Right cardiac atrium (tissue), 5 donors: ENCODE measurements at regions not wholly inside any gene's neighbourhood (a gene's known extent, or its start where the extent isn't known, plus 50 kb on each side); places are given as distances from the start of the nearest gene placed in this dataset.
"Not testable (repeated sequence)": the region's sequence is repeated elsewhere in the genome, so short reads cannot be mapped to it uniquely, and the experiment has no call there.

Experiments used
- ATAC-seq, 2 donors: fragments of 200-7000 bp; cut with Tn5 transposase; one replicate each; pipeline versions ENCODE4 v1.8.0 to v1.9.1; 2020; ENCODE audit warnings: moderate library complexity in 2 of 2, mild to moderate bottlenecking in 1 of 2
- DNase-seq, 3 donors: peaks; one replicate each; pipeline ENCODE4 v3.0.0-alpha.2; 2020
- H3K27ac ChIP-seq: one replicate; pipeline ENCODE4 v1.5.1; 2013; ENCODE audit warnings: mild to moderate bottlenecking, low read length, control low read depth, moderate library complexity
- H3K27me3 ChIP-seq: one replicate; pipeline ENCODE4 v1.6.1; 2013; ENCODE audit not compliant: control insufficient read depth, insufficient read depth
- H3K4me1 ChIP-seq: one replicate; pipeline ENCODE4 v1.6.1; 2013; ENCODE audit warnings: low read length; ENCODE audit not compliant: control insufficient read depth, insufficient read depth
- H3K4me3 ChIP-seq: one replicate; pipeline ENCODE4 v1.5.1; 2013; ENCODE audit warnings: low read length, control low read depth
- H3K9me3 ChIP-seq: one replicate; pipeline ENCODE4 v1.6.1; 2013; ENCODE audit warnings: low read length; ENCODE audit not compliant: control insufficient read depth
- WGBS: extraction: QIAGEN DNeasy Blood & Tissue Kit; methylation state at CpG from one replicate; pipeline ENCODE4 v1.1.7; 2013; 5-methylcytosine and 5-hydroxymethylcytosine counted together
- intact Hi-C, 4 donors: fragments of 100-400 bp; cut with DNase I; formaldehyde crosslinking; loops; one replicate each; pipeline versions ENCODE4 v1.11.0 to v1.14.0; 2022 to 2023
- donor health status: healthy with polysubstance abuse.
- donor health status: DM: no; HTN: yes; CAD: no.
- donor health status: DM: no; HTN: no; CAD: no.
- donor health status: DM: no; HTN: yes; CAD: no; lungs with severe emphysema.
- donor health status: DM: yes; HTN: yes; CAD: no.

- DNase-seq, result no peak
- H3K27ac ChIP-seq, result no peak overlapping the region
- ATAC-seq, result no peak
- intact Hi-C loops, result no loop called here
- no peaks in the 10 kb centered on the region for H3K4me1 ChIP-seq
- H3K27me3 ChIP-seq, result no peaks in the 10 kb centered on the region
- H3K4me3 ChIP-seq, result no peak overlapping the region
- no peaks in the 10 kb centered on the region for H3K9me3 ChIP-seq
- WGBS, result 51% methylated on average over 5 of the region's 5 CpGs
Observed at GRCh38 chr2:173708806-173709205, 256.4 kb downstream of the SP3 start.

- ATAC-seq (no peak), DNase-seq (no peak)
- Histone ChIP-seq H3K9me3 (no peaks in the 10 kb centered on the region), H3K27ac (no peak overlapping the region), H3K27me3 (no peaks in the 10 kb centered on the region), H3K4me1 (no peaks in the 10 kb centered on the region), H3K4me3 (no peak overlapping the region)
- intact Hi-C loops, result no loop called here
- 82% methylated on average over 1 of the region's 1 CpG for WGBS
Observed at GRCh38 chr2:173711816-173712215, 253.4 kb downstream of the SP3 start.

GRCh38 chr2:173713904-173714555, 251.1 kb downstream of the SP3 start:
- WGBS, result 79% methylated on average over 4 of the region's 4 CpGs

GRCh38 chr2:173715441-173715840, 249.7 kb downstream of the SP3 start:
- Histone ChIP-seq H3K27me3 (no peaks in the 10 kb centered on the region), H3K4me1 (no peaks in the 10 kb centered on the region), H3K9me3 (no peaks in the 10 kb centered on the region), H3K27ac (no peak overlapping the region), H3K4me3 (no peak overlapping the region)
- DNase-seq (no peak), ATAC-seq (no peak)
- 54% methylated on average over 5 of the region's 5 CpGs for WGBS
- intact Hi-C loops, result no loop called here

More at GRCh38 chr2:173713904-173714555, 251.1 kb downstream of the SP3 start:
- intact Hi-C loops, result no loop called here
- no peaks in the 10 kb centered on the region for H3K4me1 ChIP-seq
- H3K4me3 ChIP-seq, result no peak overlapping the region
- ATAC-seq, result no peak
- no peak overlapping the region for H3K27ac ChIP-seq
- DNase-seq, result no peak
- H3K27me3 ChIP-seq, result no peaks in the 10 kb centered on the region
- H3K9me3 ChIP-seq, result no peaks in the 10 kb centered on the region

GRCh38 chr2:173716458-173717052, 248.6 kb downstream of the SP3 start:
- H3K27me3 ChIP-seq, result no peaks in the 10 kb centered on the region
- 72% methylated on average over 1 of the region's 1 CpG for WGBS
- DNase-seq (no peak), ATAC-seq (no peak)
- H3K4me1 ChIP-seq, result no peaks in the 10 kb centered on the region
- H3K4me3 ChIP-seq, result no peak overlapping the region
- intact Hi-C loops, result no loop called here
- no peak overlapping the region for H3K27ac ChIP-seq
- no peaks in the 10 kb centered on the region for H3K9me3 ChIP-seq

- Histone ChIP-seq H3K27ac (no peak overlapping the region), H3K4me3 (no peak overlapping the region), H3K9me3 (no peaks in the 10 kb centered on the region), H3K27me3 (no peaks in the 10 kb centered on the region), H3K4me1 (no peaks in the 10 kb centered on the region)
- DNase-seq (no peak), ATAC-seq (no peak)
- intact Hi-C loops, result no loop called here
- WGBS, result 64% methylated on average over 3 of the region's 3 CpGs
Observed at GRCh38 chr2:173719471-173719870, 245.7 kb downstream of the SP3 start.

- no peaks in the 10 kb centered on the region for H3K9me3 ChIP-seq
- ATAC-seq (peak in 1 of 2 donors; percentile 37), DNase-seq (peak in 1 of 3 donors; percentile 21)
- no peak overlapping the region for H3K27ac ChIP-seq
- H3K4me3 ChIP-seq, result no peak overlapping the region
- 35% methylated on average over 1 of the region's 1 CpG for WGBS
- intact Hi-C loops, result no loop called here
- H3K27me3 ChIP-seq, result no peaks in the 10 kb centered on the region
- H3K4me1 ChIP-seq, result no peaks in the 10 kb centered on the region
Observed at GRCh38 chr2:173720306-173720705, 244.9 kb downstream of the SP3 start.

GRCh38 chr2:173734797-173735196, 230.4 kb downstream of the SP3 start:
- Histone ChIP-seq H3K27ac (no peak overlapping the region), H3K4me3 (no peak overlapping the region), H3K27me3 (no peaks in the 10 kb centered on the region), H3K4me1 (no peaks in the 10 kb centered on the region), H3K9me3 (no peaks in the 10 kb centered on the region)
- WGBS, result 82% methylated on average over 4 of the region's 4 CpGs
- DNase-seq (no peak), ATAC-seq (no peak)
- intact Hi-C loops, result no loop called here

GRCh38 chr2:173737954-173738575, 227.1 kb downstream of the SP3 start:
- not testable (repeated sequence) for ATAC-seq, H3K9me3 ChIP-seq, H3K27ac ChIP-seq

GRCh38 chr2:173739006-173739405, 226.2 kb downstream of the SP3 start:
- ATAC-seq (no peak), DNase-seq (no peak)
- Histone ChIP-seq H3K4me1 (no peaks in the 10 kb centered on the region), H3K4me3 (no peak overlapping the region), H3K9me3 (no peaks in the 10 kb centered on the region), H3K27me3 (no peaks in the 10 kb centered on the region), H3K27ac (no peak overlapping the region)
- intact Hi-C loops, result no loop called here
- WGBS, result 84% methylated on average over 5 of the region's 5 CpGs

More at GRCh38 chr2:173737954-173738575, 227.1 kb downstream of the SP3 start:
- H3K27me3 ChIP-seq, DNase-seq, H3K4me1 ChIP-seq, intact Hi-C loops, H3K4me3 ChIP-seq: not testable (repeated sequence)

GRCh38 chr2:173740639-173741038, 224.5 kb downstream of the SP3 start:
- no peaks in the 10 kb centered on the region for H3K27me3 ChIP-seq
- H3K27ac ChIP-seq, result no peak overlapping the region
- intact Hi-C loops, result no loop called here
- ATAC-seq (no peak), DNase-seq (no peak)
- 78% methylated on average over 5 of the region's 5 CpGs for WGBS
- H3K4me3 ChIP-seq, result no peak overlapping the region
- no peaks in the 10 kb centered on the region for H3K9me3 ChIP-seq
- no peaks in the 10 kb centered on the region for H3K4me1 ChIP-seq
